ENCODE measurements at regions not wholly inside any gene's neighbourhood (a gene's known extent, or its start where the extent isn't known, plus 50 kb on each side); places are given as distances from the start of the nearest gene placed in this dataset.

GRCh38 chr16:86353948-86354347, 156.4 kb upstream of the FOXF1 start:
- no peak for TF ChIP-seq CTCF (IDR thresholded peaks at IDR 0.05; ENCODE audit: low read depth, low read length, missing control alignments)
- no peak overlapping the region for H3K4me3 ChIP-seq (ENCODE audit: low read depth, low read length)
- no peak for DNase-seq (ENCODE audit: low read depth)

- DNase-seq (ENCODE audit: low read depth) = no peak
- TF ChIP-seq CTCF (IDR thresholded peaks at IDR 0.05; ENCODE audit: low read depth, low read length, missing control alignments) = no peak
- no peak overlapping the region for H3K4me3 ChIP-seq (ENCODE audit: low read depth, low read length)
Measured at GRCh38 chr16:86354641-86355513, 155.4 kb upstream of the FOXF1 start.

GRCh38 chr16:86355531-86355930, 154.8 kb upstream of the FOXF1 start:
- no peak for DNase-seq (ENCODE audit: low read depth)
- TF ChIP-seq CTCF (IDR thresholded peaks at IDR 0.05; ENCODE audit: low read depth, low read length, missing control alignments) = no peak
- no peak overlapping the region for H3K4me3 ChIP-seq (ENCODE audit: low read depth, low read length)

- H3K4me3 ChIP-seq (ENCODE audit: low read depth, low read length) = no peak overlapping the region
- no peak for DNase-seq (ENCODE audit: low read depth)
- TF ChIP-seq CTCF (IDR thresholded peaks at IDR 0.05; ENCODE audit: low read depth, low read length, missing control alignments) = no peak
Measured at GRCh38 chr16:86355951-86356350, 154.4 kb upstream of the FOXF1 start.

- no peak for DNase-seq (ENCODE audit: low read depth)
- TF ChIP-seq CTCF (IDR thresholded peaks at IDR 0.05; ENCODE audit: low read depth, low read length, missing control alignments) = no peak
- H3K4me3 ChIP-seq (ENCODE audit: low read depth, low read length) = no peak overlapping the region
Measured at GRCh38 chr16:86356804-86357203, 153.5 kb upstream of the FOXF1 start.

- TF ChIP-seq CTCF (IDR thresholded peaks at IDR 0.05; ENCODE audit: low read depth, low read length, missing control alignments) = no peak
Measured at GRCh38 chr16:86357303-86357702, 153.0 kb upstream of the FOXF1 start.

GRCh38 chr16:86357950-86358349, 152.4 kb upstream of the FOXF1 start:
- DNase-seq (ENCODE audit: low read depth) = no peak
- no peak for TF ChIP-seq CTCF (IDR thresholded peaks at IDR 0.05; ENCODE audit: low read depth, low read length, missing control alignments)
- no peak overlapping the region for H3K4me3 ChIP-seq (ENCODE audit: low read depth, low read length)

More at GRCh38 chr16:86357303-86357702, 153.0 kb upstream of the FOXF1 start:
- H3K4me3 ChIP-seq (ENCODE audit: low read depth, low read length) = no peak overlapping the region
- no peak for DNase-seq (ENCODE audit: low read depth)

Measured in GM12864 (cell line).